GM10266 (cell line): ENCODE measurements at regions not wholly inside any gene's neighbourhood (a gene's known extent, or its start where the extent isn't known, plus 50 kb on each side); places are given as distances from the start of the nearest gene placed in this dataset.

Experiments used
- DNase-seq: peaks from one replicate; pipeline ENCODE4 v3.0.0; 2012; ENCODE audit errors: extremely low spot score
- CTCF ChIP-seq: IDR thresholded peaks from 2 replicates; pipeline ENCODE4 v1.5.1; 2012; ENCODE audit warnings: mild to moderate bottlenecking, low read depth; ENCODE audit not compliant: control insufficient read depth, insufficient read depth; ENCODE audit errors: missing control alignments

- TF ChIP-seq CTCF: no peak
- DNase-seq: no peak
Observed at GRCh38 chr5:58403822-58404433, 56.0 kb downstream of the PLK2 start.

GRCh38 chr5:58401701-58402100, 58.2 kb downstream of the PLK2 start:
- no peak for TF ChIP-seq CTCF
- DNase-seq: no peak

GRCh38 chr5:58400737-58401136, 59.1 kb downstream of the PLK2 start:
- no peak for TF ChIP-seq CTCF
- no peak for DNase-seq

GRCh38 chr5:58399951-58400350, 59.9 kb downstream of the PLK2 start:
- TF ChIP-seq CTCF: no peak
- no peak for DNase-seq

GRCh38 chr5:58394339-58394738, 65.5 kb downstream of the PLK2 start:
- no peak for TF ChIP-seq CTCF
- DNase-seq: no peak

- no peak for DNase-seq
- no peak for TF ChIP-seq CTCF
Observed at GRCh38 chr5:58393716-58394115, 66.2 kb downstream of the PLK2 start.

GRCh38 chr5:58392496-58392895, 67.4 kb downstream of the PLK2 start:
- no peak for DNase-seq
- no peak for TF ChIP-seq CTCF
